SK-N-SH (cell line): ENCODE measurements at regions not wholly inside any gene's neighbourhood (a gene's known extent, or its start where the extent isn't known, plus 50 kb on each side); places are given as distances from the start of the nearest gene placed in this dataset.

Experiments
- CTCF ChIA-PET: fragments of 300-600, 350-600 bp; formaldehyde crosslinking; extraction: SDS; loops from one replicate; lab custom pipeline; 2021; lab: Yijun Ruan, JAX
- POLR2A ChIA-PET: fragments of 350-600 bp; sonication (Branson Sonifier 250); formaldehyde crosslinking; extraction: SDS; loops from one replicate; lab custom pipeline; 2020; ENCODE audit warnings: antibody characterized with exemption, inconsistent platforms; lab: Yijun Ruan, JAX
- DNase-seq: peaks from one replicate; pipeline ENCODE4 v3.0.0; 2012
- H2AFZ ChIP-seq: fragments of 200-600 bp; sonication (generic); 2 replicates; pipeline ENCODE4 v1.8.1; 2016; ENCODE audit warnings: antibody characterized with exemption, mild to moderate bottlenecking, low read depth
- H3F3A ChIP-seq: fragments of 200-600 bp; sonication (generic); replicated peaks from 2 replicates; pipeline ENCODE3; 2016; ENCODE audit warnings: antibody characterized with exemption, mild to moderate bottlenecking; ENCODE audit not compliant: insufficient read depth
- H3K27ac ChIP-seq, 2 experiments: fragments of 200-500 bp in 1 of 2; fragments of 200-600 bp in 1 of 2; sonication (Bioruptor generic) in 1 of 2; sonication (generic), shearing (Covaris generic) in 1 of 2; 2 replicates each; pipeline versions ENCODE4 v1.5.1 to v1.6.1; 2014 to 2016; ENCODE audit warnings: low read depth in 2 of 2, inconsistent platforms in 1 of 2, low read length in 1 of 2, mild to moderate bottlenecking in 1 of 2, mixed read lengths in 1 of 2
- H3K27me3 ChIP-seq: fragments of 200-600 bp; sonication (generic), shearing (Covaris generic); 2 replicates; pipeline ENCODE4 v1.6.1; 2016; ENCODE audit warnings: mixed run types; ENCODE audit not compliant: insufficient read depth
- H3K36me3 ChIP-seq, 2 experiments: fragments of 200-500 bp in 1 of 2; fragments of 200-600 bp in 1 of 2; sonication (Bioruptor generic) in 1 of 2; sonication (generic) in 1 of 2; replicated peaks in 1 of 2; 2 replicates each; pipeline versions ENCODE3 to v1.5.1; 2014 to 2016; ENCODE audit warnings: low read length in 1 of 2, mild to moderate bottlenecking in 1 of 2; ENCODE audit not compliant: insufficient read depth in 2 of 2, control insufficient read depth in 1 of 2
- H3K4me1 ChIP-seq, 2 experiments: fragments of 200-500 bp in 1 of 2; fragments of 200-600 bp in 1 of 2; sonication (Bioruptor generic) in 1 of 2; sonication (generic), shearing (Covaris generic) in 1 of 2; 2 replicates each; pipeline versions ENCODE4 v1.5.1 to v1.6.1; 2014 to 2016; ENCODE audit warnings: low read depth in 1 of 2, low read length in 1 of 2, mixed run types in 1 of 2; ENCODE audit not compliant: insufficient read depth in 2 of 2, control insufficient read depth in 1 of 2
- H3K4me2 ChIP-seq: fragments of 200-600 bp; sonication (generic), shearing (Covaris generic); 2 replicates; pipeline ENCODE4 v1.6.1; 2017; ENCODE audit warnings: mixed run types
- H3K4me3 ChIP-seq, 2 experiments: fragments of 200-500 bp in 1 of 2; fragments of 200-600 bp in 1 of 2; sonication (Bioruptor generic) in 1 of 2; sonication (generic), shearing (Covaris generic) in 1 of 2; 2 replicates each; pipeline versions ENCODE4 v1.5.1 to v1.8.1; 2014 to 2016; ENCODE audit warnings: low read depth in 2 of 2, inconsistent platforms in 1 of 2, low read length in 1 of 2, mild to moderate bottlenecking in 1 of 2, mixed read lengths in 1 of 2, moderate library complexity in 1 of 2
- H3K79me2 ChIP-seq: fragments of 200-600 bp; sonication (generic); 2 replicates; pipeline ENCODE4 v1.8.1; 2017; ENCODE audit warnings: mild to moderate bottlenecking; ENCODE audit not compliant: insufficient read depth
- H3K9ac ChIP-seq: fragments of 200-600 bp; sonication (generic); 2 replicates; pipeline ENCODE4 v1.6.1; 2017; ENCODE audit warnings: mixed run types
- H3K9me2 ChIP-seq: fragments of 200-600 bp; sonication (generic); 2 replicates; pipeline ENCODE4 v1.6.1; 2017; ENCODE audit warnings: mixed run types
- H3K9me3 ChIP-seq: fragments of 200-600 bp; sonication (generic); 2 replicates; pipeline ENCODE4 v1.6.1; 2017; ENCODE audit warnings: mixed run types, mild to moderate bottlenecking, moderate library complexity
- H4K20me1 ChIP-seq: fragments of 200-600 bp; sonication (generic); 2 replicates; pipeline ENCODE4 v1.6.1; 2017; ENCODE audit warnings: mild to moderate bottlenecking, mixed run types; ENCODE audit not compliant: insufficient read depth
- CTCF ChIP-seq: fragments of 200-600 bp; sonication (generic); IDR thresholded peaks from 2 replicates; pipeline ENCODE4 v1.6.1; 2017; ENCODE audit warnings: antibody characterized with exemption, mild to moderate bottlenecking, moderate library complexity
- ELF1 ChIP-seq: IDR thresholded peaks from 2 replicates; pipeline ENCODE4 v1.4.0; 2012
- EZH2phosphoT487 ChIP-seq: fragments of 200-600 bp; sonication (generic); IDR thresholded peaks from 2 replicates; pipeline ENCODE4 v1.6.1; 2017; ENCODE audit warnings: low read depth, mixed run types, mild to moderate bottlenecking, antibody characterized with exemption, moderate library complexity, borderline replicate concordance
- GABPA ChIP-seq: IDR thresholded peaks from 2 replicates; pipeline ENCODE4 v1.4.0; 2012; ENCODE audit warnings: low read depth, mild to moderate bottlenecking
- GATA2 ChIP-seq: sonication (generic); formaldehyde crosslinking; IDR thresholded peaks from 2 replicates; pipeline ENCODE4 v1.5.0; 2020; ENCODE audit warnings: mild to moderate bottlenecking, missing genetic modification reagents
- JUND ChIP-seq: IDR thresholded peaks from 2 replicates; pipeline ENCODE4 v1.4.0; 2012
- MAX ChIP-seq: IDR thresholded peaks from 2 replicates; pipeline ENCODE4 v1.4.0; 2012; ENCODE audit warnings: low read depth
- MEF2A ChIP-seq: IDR thresholded peaks from 2 replicates; pipeline ENCODE4 v1.4.0; 2012; ENCODE audit warnings: low read depth, borderline replicate concordance
- MXI1 ChIP-seq: IDR thresholded peaks from 2 replicates; pipeline ENCODE4 v1.6.1; 2012; ENCODE audit warnings: mild to moderate bottlenecking, low read depth, low read length, improper control_type of control experiment
- POLR2AphosphoS5 ChIP-seq: IDR thresholded peaks from 2 replicates; pipeline ENCODE4 v1.6.1; 2012; ENCODE audit warnings: low read depth, low read length
- RAD21 ChIP-seq: IDR thresholded peaks from 2 replicates; pipeline ENCODE4 v1.6.1; 2012; ENCODE audit warnings: mild to moderate bottlenecking, low read length
- RCOR1 ChIP-seq: fragments of 150-350 bp; IDR thresholded peaks from 2 replicates; pipeline ENCODE4 v1.6.1; 2017; ENCODE audit warnings: antibody characterized with exemption, low read length
- RFX5 ChIP-seq: IDR thresholded peaks from 2 replicates; pipeline ENCODE4 v1.6.1; 2012; ENCODE audit warnings: mild to moderate bottlenecking, improper control_type of control experiment, low read length
- SIN3A ChIP-seq: IDR thresholded peaks from 2 replicates; pipeline ENCODE4 v1.6.1; 2012; ENCODE audit warnings: low read depth, mild to moderate bottlenecking, low read length, moderate library complexity, borderline replicate concordance
- TAF1 ChIP-seq: IDR thresholded peaks from 2 replicates; pipeline ENCODE4 v1.6.1; 2012; ENCODE audit warnings: low read depth, mild to moderate bottlenecking, low read length, moderate library complexity, borderline replicate concordance
- TCF12 ChIP-seq: IDR thresholded peaks from 2 replicates; pipeline ENCODE4 v1.4.0; 2012
- TEAD4 ChIP-seq: IDR thresholded peaks from 2 replicates; pipeline ENCODE4 v1.4.0; 2012; ENCODE audit warnings: mild to moderate bottlenecking, borderline replicate concordance; ENCODE audit not compliant: insufficient read depth
- USF2 ChIP-seq: fragments of 150-350 bp; IDR thresholded peaks from 2 replicates; pipeline ENCODE4 v1.6.1; 2017; ENCODE audit warnings: antibody characterized with exemption, low read length, low read depth, borderline replicate concordance
- YY1 ChIP-seq: IDR thresholded peaks from 2 replicates; pipeline ENCODE4 v1.4.0; 2012; ENCODE audit warnings: low read depth, mild to moderate bottlenecking
- ZBTB33 ChIP-seq: IDR thresholded peaks from 2 replicates; pipeline ENCODE4 v1.4.0; 2012; ENCODE audit warnings: low read depth, borderline replicate concordance
- WGBS: methylation state at CpG from one replicate; pipeline ENCODE4 v1.1.6; 2017; ENCODE audit warnings: low lambda C conversion rate; 5-methylcytosine and 5-hydroxymethylcytosine counted together

GRCh38 chr13:62280590-62280989 lies 864.9 kb upstream of the PCDH20 start:
- Histone ChIP-seq H3K4me1 (no peaks in the 10 kb centered on the region), H3K36me3 (no peaks in the 10 kb centered on the region), H3K27me3 (no peaks in the 10 kb centered on the region), H2AFZ (no peak overlapping the region), H3F3A (no peaks in the 10 kb centered on the region), H3K9ac (no peak overlapping the region), H3K9me3 (no peaks in the 10 kb centered on the region), H3K79me2 (no peaks in the 10 kb centered on the region), H3K27ac (no peak overlapping the region), H3K4me3 (no peak overlapping the region), H4K20me1 (no peaks in the 10 kb centered on the region), H3K9me2 (no peaks in the 10 kb centered on the region), H3K4me2 (no peak overlapping the region)
- 7% methylated on average over 1 of the region's 1 CpG for WGBS
- TF ChIP-seq GABPA (no peak), GATA2 (CRISPR knock-in tag) (no peak), EZH2phosphoT487 (no peak), TEAD4 (no peak), ZBTB33 (no peak), MXI1 (no peak), MEF2A (no peak), YY1 (no peak), RAD21 (no peak), RFX5 (no peak), SIN3A (no peak), TCF12 (no peak)
- DNase-seq, result no peak
- ChIA-PET POLR2A (interaction anchor here (0.7 kb wide), 1 partner anchor 772 kb away, joined by 3 read pairs; no protein-coding TSS in a partner anchor), CTCF (no interaction called here)

- H3F3A ChIP-seq, result no peaks in the 10 kb centered on the region
- TF ChIP-seq ZBTB33 (no peak), SIN3A (no peak), RCOR1 (no peak), JUND (no peak), GATA2 (CRISPR knock-in tag) (no peak), POLR2AphosphoS5 (no peak), MAX (no peak), USF2 (no peak), TEAD4 (no peak), CTCF (no peak; the same call in 1 of the 2 replicates), ELF1 (no peak), TAF1 (no peak), MEF2A (no peak), MXI1 (no peak), YY1 (no peak), RFX5 (no peak)
- no peaks in the 10 kb centered on the region for H3K79me2 ChIP-seq
- no peaks in the 10 kb centered on the region for H3K4me1 ChIP-seq
- H3K9ac ChIP-seq, result no peak overlapping the region
- H3K9me2 ChIP-seq, result no peaks in the 10 kb centered on the region
- no peaks in the 10 kb centered on the region for H3K27me3 ChIP-seq
- no peak overlapping the region for H3K4me2 ChIP-seq
- H3K4me3 ChIP-seq, result no peak overlapping the region
- no peaks in the 10 kb centered on the region for H3K9me3 ChIP-seq
- DNase-seq, result no peak
- H4K20me1 ChIP-seq, result no peaks in the 10 kb centered on the region
- no peak overlapping the region for H3K27ac ChIP-seq
- ChIA-PET CTCF (interaction anchor here (1.0 kb wide), 1 partner anchor 14 kb away, joined by 4 read pairs; no protein-coding TSS in a partner anchor), POLR2A (no interaction called here)
- H2AFZ ChIP-seq, result no peak overlapping the region
- no peaks in the 10 kb centered on the region for H3K36me3 ChIP-seq
These were observed 862.6 kb upstream of the PCDH20 start for GRCh38 chr13:62278271-62278670.
